ENCODE measurements at regions not wholly inside any gene's neighbourhood (a gene's known extent, or its start where the extent isn't known, plus 50 kb on each side); places are given as distances from the start of the nearest gene placed in this dataset.

GRCh38 chr4:161178310-161178709 is 985.5 kb downstream of the FSTL5 start:
- TF ChIP-seq, protein P1, sequence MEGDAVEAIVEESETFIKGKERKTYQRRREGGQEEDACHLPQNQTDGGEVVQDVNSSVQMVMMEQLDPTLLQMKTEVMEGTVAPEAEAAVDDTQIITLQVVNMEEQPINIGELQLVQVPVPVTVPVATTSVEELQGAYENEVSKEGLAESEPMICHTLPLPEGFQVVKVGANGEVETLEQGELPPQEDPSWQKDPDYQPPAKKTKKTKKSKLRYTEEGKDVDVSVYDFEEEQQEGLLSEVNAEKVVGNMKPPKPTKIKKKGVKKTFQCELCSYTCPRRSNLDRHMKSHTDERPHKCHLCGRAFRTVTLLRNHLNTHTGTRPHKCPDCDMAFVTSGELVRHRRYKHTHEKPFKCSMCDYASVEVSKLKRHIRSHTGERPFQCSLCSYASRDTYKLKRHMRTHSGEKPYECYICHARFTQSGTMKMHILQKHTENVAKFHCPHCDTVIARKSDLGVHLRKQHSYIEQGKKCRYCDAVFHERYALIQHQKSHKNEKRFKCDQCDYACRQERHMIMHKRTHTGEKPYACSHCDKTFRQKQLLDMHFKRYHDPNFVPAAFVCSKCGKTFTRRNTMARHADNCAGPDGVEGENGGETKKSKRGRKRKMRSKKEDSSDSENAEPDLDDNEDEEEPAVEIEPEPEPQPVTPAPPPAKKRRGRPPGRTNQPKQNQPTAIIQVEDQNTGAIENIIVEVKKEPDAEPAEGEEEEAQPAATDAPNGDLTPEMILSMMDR (conservative IDR thresholded peaks at IDR 0.05; ENCODE audit: low read depth, low read length): no peak
- no peak for TF ChIP-seq EZH2 (IDR thresholded peaks at IDR 0.05; ENCODE audit: low read length, unreplicated experiment)

All from PC-3 (cell line).